HG02970 (cell line): ENCODE measurements at regions not wholly inside any gene's neighbourhood (a gene's known extent, or its start where the extent isn't known, plus 50 kb on each side); places are given as distances from the start of the nearest gene placed in this dataset.

ENCODE experiments used
- ATAC-seq: cut with Tn5 transposase; IDR thresholded peaks from one replicate; pipeline ENCODE4 v1.9.1; 2021; ENCODE audit warnings: mild to moderate bottlenecking, moderate library complexity, moderate number of reproducible peaks; ENCODE audit not compliant: unreplicated experiment, low FRiP score

DNA sequence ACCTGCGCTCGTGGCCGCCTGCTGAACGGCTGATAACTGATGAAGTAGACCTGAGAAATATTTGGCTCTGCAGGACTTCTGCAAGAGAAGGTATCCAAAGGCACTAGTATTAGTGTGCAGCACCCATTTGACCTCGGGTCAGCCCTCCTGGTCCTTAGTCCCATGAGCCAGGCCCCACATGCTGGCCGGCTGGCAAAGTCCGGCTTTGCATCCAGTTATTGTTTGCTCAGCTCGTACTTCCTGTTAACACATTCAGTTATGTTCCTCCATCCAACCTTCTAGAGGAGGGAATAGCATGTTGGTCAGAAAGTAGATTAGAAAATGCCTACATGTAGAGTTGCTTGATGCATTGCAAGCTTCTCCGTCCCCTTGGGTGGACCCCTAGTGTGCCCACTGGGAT, 385.7 kb upstream of the RGMA start:
- no peak for ATAC-seq

DNA sequence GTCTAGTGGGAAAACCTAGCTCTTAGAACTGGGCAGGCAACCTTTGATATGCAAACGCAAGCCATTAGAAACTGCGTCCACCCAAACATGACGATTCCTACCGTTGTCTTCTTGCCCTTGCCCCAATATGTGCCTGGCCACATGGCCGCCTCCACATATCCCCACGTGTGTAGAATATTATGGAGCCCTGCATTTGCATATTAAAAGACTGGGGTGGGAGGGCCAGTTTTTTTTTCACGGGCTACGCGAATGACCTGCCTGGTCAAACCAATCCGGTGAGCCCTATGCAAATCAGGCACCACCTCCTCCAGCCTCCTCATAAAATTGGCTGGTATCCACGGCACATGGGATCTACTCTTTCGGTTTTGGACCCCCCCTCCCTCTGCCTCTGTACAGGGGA, 381.0 kb upstream of the RGMA start:
- no peak for ATAC-seq

DNA sequence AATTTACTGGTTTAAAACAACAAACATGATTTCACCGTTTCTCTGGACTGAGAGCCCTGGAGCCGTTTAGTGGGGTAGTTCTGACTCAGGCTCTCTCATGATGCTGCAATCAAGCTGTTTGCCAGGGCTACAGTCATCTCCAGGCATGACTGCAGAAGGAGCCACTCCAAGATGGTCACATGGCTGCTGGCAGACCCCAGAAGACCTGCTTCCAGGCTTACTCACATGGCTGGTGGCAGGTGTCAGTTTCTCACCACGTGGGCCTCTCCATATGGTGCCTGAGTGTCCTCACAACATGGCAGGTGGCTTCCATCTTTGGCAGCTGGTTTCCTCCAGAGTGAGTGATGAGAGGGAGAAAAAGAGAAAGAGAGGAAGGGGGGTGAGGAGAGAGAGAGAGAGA, 378.3 kb upstream of the RGMA start:
- no peak for ATAC-seq

DNA sequence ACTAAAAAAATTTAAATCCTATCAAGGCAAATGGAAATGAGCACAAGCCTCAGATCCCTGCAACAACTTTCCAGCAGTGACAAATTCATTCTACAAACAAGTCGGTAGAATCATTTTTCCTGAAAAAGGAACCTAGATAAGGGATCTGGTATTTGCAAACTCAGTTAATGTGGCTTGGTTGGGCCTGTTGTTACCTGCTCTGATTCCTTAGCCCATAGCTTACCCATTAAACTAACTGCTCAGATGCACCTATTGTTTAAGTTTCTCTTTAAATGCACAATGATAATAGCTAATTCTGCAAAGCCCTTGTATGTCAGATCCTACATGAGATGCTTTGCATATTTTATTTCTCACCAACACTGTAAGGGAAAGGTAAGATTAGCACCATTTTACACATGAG, 377.4 kb upstream of the RGMA start:
- no peak for ATAC-seq

DNA sequence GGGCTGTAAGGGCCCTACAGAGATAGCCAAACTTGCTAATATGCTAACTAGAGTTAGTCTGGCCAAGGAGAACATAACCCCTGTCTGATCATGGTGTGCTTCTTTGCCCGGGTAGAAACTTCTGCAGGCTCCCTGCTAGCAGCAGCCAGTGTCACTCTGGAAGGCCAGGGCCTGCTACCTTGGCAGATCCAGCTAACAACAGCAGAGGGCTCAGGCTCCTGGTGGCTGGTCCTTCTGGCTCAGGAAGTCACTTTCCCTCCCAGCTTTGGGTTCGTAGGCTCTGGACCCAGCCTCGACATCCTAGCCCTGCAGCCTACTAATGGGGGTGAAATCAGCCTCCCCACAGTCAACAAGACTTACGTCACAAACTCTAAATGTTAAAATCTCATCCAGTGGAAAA, 373.7 kb upstream of the RGMA start:
- ATAC-seq = no peak

DNA sequence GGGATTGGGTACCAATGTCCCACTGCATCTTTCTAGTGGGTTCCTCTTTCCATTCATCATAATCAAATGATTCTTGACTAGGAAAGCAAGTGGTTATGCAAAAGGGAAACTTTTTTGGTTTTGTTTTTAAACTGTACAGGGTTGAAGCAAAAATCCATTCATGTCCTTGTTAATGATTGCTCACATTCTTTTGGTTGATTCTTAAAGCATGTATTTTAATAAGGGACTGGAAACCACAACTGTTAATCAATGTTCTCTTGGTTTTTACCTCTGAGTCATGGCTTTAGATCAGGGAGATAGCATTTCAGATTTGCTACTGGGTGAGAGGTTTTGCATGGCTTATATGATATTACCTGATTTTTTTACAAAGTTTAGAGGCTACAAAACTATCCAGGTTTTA, 371.7 kb upstream of the RGMA start:
- ATAC-seq = peak; percentile 84

DNA sequence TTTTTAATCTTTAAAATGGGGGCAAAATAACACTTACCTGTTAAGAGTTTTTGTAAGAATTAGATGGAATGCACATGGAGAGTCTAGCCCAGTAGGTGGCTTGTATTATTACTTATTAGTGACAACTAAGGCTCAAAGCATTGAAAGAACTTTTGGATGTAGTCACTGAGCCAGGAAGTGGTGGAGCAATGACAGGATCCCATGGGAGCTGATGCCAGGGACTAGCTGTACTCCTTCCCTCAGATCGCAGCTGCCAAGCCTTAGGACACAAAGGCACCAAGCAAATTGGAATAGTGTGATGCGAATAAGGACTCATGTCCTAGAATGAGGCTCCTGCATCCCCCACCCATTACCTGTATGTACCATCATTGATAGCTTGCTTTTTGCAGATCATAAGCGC, 370.4 kb upstream of the RGMA start:
- ATAC-seq = no peak

DNA sequence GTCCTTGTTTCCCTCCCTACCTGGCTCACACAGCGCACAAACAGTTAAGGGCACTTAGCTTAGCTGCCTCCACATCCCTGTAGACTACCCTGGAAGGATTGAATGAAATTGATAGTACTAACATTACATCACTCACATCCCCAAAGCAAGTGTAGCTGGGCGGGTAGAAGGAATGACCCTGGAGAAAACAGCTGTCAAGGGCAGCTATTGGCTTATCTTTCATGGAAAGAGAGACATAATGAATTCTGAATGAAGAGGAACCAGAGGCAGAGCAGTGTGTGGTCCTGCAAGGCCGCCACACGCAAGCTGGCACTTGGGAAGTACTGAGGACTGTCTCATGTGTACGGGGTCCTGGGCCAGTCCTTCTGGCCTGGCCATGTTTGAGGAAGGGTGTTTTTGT, 369.6 kb upstream of the RGMA start:
- ATAC-seq = no peak

DNA sequence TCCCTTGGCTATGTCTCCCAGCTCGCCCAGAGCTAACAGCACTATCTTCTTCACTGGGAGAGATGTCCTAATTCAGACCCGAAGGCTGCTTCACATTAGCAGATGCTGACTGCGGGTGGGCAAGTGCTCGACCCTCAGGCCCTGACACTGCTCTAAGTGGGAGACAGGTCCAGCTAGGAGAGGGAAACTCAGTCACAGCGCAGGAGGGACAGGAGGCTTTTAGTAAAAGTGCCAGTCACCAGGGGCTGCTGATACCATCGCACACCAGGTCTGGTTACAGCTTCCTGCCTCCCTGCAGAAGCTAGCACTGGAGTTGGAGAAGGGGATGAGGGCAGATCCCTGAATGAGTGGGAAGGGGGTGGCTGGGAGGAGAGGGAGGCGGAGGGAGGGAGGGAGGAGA, 365.8 kb upstream of the RGMA start:
- ATAC-seq = no peak

DNA sequence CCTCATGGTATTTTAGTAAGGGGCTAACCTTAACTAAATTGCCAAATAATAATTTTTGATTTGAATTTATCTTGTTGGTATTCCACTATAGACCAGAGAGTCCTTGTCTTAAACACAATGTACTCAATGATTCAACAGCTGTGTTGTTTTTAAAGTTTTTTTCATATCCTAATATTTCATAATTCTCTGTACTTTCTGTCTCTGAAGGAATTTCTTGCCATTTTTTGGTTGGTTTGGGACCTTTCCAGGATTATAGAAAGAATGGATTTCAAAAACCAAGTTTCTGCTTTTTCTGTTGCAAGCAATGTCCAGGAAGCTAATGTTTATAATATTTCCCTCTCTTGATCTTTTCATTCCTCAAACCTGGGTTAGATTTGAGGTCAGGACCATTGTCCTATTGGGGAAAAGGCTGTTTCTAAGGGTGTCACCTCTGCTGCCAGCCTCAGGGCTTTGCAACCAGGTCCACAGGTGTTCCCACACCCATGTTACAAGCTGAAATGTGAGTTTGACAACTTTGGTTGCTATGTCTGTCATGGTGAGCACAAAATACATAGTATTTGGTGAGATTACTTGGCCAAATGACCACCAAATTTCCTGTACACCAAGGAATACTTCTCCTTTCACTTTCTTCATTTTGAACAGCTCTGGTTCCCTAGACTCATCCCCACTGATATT, 363.7 kb upstream of the RGMA start:
- ATAC-seq = no peak

DNA sequence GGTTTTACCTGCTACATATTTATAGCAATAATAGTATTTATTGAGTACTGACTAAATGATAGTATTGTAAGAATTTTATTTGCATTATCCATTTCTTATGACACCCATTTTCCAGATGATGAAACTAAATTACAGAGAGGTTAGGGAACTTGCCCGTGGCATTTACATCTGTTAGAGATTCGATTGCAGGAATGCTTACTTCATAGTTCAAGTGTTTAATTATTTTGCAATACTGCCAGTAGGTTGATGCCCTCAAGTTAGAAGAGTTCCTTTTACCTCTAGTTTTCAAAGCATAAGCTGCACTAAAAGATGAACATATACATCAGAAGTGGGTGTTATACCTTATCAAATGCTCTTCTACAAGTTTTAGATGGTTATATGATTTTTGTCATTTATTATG, 362.8 kb upstream of the RGMA start:
- ATAC-seq = no peak

DNA sequence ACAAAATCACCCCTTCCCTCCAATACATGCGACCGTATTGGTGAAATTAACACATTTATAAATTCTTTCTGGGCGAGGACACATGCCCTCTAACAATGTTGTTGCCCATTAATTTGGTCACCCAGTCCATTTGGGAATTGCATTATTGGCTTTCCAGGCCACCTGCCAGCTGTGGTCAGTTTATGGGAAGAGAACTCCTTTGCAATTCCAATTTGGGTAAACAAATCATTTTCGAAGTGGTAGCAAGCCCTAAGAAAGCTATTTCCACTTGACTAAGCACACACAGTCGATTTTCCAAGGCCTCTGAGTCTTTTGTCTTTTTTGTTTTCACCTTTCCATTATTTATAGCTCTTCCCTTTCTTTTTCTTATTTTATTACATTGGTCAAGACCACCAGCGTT, 362.3 kb upstream of the RGMA start:
- no peak for ATAC-seq

DNA sequence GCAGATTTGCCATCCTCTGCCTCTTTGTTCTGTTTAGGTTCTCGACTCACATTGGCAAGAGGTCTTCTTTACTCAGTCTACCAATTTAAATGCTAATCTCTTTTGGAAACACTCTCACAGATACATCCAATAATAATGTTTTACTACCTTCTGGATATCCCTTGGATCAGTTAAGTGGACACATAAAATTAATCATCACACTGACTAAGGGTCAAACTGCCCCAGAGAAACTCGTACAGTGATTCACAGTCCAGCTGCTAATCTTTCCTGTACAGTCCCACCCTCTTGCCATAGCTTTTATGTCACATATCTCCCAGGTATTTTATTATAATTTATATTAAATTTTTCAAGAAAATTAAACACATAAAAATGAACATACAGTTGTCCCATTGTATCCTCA, 360.8 kb upstream of the RGMA start:
- no peak for ATAC-seq

DNA sequence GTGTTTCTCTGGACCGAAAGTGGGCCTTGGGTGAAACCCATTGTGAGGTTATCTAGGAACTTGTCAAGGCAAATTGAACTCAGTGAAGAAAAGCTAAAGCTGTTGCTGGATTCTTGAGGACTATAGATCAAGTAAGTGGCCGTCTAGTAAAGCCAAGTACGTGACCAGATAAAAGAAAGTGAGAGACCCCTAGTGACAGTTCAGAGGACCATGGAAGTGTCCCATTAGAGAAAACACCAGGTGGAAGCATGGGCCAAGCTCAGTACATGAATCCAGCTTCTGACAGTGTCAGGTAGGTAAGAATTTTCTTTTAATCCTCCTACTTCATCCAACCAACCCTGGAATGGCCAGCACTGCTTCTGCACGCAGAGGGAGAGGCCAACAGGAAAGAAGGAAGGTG, 349.3 kb upstream of the RGMA start:
- no peak for ATAC-seq

DNA sequence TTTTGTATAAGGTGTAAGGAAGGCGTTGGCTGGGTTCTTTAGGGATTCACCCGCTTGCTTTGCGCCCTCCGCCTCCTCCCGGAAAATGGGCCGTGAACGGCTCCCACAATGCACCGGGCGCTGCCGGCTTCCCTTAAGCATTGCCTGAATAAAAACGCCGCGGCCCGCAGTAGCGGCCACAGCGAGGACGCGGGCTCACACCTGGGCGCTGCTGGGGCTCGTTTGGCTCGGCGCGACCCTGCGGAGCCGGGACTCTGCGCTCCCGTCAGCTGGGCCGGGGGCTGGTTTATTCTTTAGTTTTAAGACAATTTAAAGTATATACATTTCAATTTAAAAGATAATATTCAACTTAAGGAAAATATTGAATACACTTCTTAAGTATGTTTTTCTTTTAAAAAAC, 343.5 kb upstream of the RGMA start:
- ATAC-seq = no peak

DNA sequence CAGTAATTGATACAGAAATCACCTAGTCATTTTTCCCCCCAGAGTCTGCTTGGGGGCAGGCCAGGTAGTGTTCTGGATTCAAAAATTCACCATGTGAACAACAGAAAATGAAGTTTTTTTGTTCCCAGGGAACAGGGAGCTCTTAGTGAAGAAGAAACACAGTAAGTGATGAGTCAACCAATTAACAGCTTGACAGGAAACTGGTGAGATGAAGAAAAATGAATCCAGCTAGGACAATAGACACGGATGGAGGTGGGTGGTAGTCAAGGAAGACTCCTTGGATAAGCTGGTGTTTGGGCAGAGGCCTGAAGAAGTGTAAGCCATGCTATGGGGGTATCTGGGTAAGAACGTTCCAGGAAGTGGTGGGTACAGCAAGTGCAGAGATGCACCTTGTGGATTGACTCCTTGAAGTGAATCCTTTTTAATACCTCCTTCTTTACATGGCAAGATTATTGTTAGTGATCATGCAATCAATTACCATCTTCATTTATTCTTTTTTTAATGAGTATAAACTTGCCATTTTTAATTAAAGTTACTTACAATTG, 339.9 kb upstream of the RGMA start:
- no peak for ATAC-seq

DNA sequence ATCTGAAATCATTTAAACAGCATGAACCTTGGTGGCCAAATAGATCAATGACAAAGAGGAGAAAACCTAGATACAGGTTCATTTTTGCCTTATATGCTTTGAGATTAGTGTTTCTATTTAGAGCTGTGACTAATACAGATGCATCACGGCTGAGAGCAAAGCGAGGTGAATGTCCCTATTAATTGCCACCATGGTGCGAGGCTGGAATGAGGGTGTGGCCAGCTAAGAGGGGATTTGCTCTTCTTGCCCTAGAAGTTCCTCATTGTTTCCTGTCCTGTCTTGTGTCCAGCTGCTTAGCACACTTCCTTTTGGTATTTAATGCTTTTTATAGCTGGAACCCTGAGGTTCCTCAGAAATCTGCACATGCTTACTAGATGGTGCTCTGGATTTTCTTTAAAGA, 339.1 kb upstream of the RGMA start:
- ATAC-seq = no peak

DNA sequence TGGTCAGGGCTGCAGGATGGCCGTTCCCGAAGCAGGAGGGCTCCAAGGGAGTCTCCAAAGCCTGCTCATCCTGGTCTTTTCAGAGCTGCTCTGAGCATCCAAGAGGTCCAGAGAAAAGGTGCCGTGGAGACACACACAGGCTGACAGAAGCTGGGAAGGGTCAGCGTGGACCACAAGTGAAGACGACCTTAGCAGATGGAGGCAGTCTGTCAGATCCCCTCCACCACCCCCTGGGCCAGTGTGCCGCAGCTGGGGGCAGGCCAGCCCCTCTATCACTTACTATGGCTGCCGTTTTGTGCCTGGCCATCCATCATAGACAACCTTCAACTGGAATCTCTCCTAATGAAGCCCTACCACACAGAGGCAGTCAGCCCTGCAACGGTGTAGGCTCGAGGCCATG, 335.1 kb upstream of the RGMA start:
- ATAC-seq = no peak

DNA sequence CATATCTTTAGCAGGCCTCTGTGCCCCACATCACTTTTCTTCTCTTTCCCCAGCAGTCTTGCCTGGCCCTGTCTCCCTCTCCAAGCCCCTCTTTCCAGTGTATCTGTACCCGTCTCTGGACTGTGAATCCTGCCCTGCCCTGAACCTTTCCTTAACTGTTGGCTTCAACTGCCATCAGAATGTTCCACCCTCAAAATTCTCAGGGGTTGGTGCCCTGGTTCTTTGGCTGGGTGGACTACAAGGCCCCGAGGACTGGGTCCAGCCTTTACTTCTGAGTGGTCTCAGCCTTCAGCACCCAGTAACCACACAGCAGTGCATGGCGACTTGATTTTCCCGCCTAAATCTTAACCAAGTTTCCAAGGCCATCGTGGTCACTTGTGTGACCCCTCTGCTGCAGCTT, 333.5 kb upstream of the RGMA start:
- ATAC-seq = no peak

DNA sequence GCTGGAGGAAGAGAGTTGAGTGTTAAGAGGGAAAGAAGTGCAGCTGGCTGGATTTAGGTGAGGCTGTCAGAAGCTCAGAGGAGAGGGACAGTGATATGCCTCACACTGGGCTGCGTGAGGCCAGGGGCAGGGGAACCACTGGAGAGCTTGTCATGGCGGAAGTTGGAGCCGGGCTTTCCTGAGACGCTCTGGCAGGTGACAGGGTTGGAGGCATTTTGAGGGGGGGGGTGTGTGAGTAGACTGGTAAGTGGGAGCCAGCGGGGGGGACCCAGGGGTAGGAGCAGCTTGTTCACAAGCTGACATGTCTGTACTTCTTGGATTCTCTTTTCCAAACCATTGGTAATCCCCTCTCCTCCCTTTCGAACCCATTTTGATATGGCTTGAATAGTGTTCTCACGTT, 331.5 kb upstream of the RGMA start:
- no peak for ATAC-seq

DNA sequence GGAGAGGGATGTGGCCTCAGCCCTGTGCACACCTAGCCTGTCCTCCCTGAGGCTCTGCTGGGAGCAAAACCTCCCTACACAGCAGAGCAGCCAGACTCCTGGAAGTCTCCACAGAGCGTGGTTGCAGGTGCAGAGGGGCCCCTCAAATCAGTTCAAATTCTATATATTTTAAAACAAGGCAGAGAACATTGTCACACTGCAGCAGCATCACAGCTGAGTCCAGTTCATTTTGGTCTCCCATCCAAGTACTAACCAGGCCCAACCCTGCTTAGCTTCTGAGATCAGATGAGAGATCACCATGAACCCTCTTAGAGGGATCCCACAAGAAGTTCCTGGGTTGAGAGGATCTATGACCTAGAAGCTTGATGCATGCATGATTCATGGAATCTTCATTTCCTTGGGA, 331.0 kb upstream of the RGMA start:
- no peak for ATAC-seq

DNA sequence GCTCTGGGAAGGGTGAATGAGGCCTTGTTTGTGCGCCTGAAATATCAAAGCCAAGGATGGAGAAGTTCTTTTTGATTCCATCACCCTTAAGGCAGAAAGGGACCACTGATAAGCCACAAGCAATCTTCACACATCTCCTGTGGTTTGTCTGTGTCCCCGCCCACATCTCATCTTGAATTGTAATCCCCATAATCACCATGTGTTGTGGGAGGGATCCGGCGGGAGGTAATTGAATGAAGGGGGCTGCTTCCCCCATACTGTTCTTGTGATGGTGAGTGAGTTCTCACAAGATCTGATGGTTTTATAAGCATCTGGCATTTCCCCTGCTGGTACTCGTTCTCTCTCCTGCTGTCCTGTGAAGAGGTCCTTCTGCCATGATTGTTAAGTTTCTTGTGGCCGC, 329.6 kb upstream of the RGMA start:
- ATAC-seq = no peak

DNA sequence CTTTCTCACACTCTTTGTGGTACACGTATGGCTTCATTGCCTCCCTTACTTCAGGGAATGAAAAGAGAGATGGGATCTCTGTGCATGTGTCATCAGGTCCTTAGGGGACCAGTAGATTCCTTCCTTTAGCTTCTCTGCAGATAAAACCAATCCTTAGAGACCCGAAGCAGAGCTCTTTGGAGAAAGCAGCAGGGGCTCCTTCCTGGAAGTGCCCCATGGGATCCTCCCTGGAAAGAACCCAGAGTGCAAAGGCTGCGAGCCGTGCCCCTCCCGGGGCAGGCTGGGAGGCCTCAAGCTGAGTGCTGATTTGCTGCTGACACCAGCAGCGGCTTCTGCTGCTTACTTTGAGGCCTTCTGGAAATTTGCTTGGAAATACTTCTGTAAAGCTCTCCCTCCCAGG, 328.6 kb upstream of the RGMA start:
- no peak for ATAC-seq
